Loucy (cell line): ENCODE measurements at regions not wholly inside any gene's neighbourhood (a gene's known extent, or its start where the extent isn't known, plus 50 kb on each side); places are given as distances from the start of the nearest gene placed in this dataset.

ENCODE experiments used
- H2AFZ ChIP-seq: fragments of 200-600 bp; sonication (generic); 2 replicates; pipeline ENCODE4 v1.6.0; 2016; ENCODE audit warnings: antibody characterized with exemption, mild to moderate bottlenecking, low read length, moderate library complexity
- H3F3A ChIP-seq: fragments of 200-600 bp; 2 replicates; pipeline ENCODE4 v1.6.0; 2016; ENCODE audit warnings: antibody characterized with exemption, low read depth, mild to moderate bottlenecking
- H3K27me3 ChIP-seq: fragments of 200-600 bp; sonication (generic); 2 replicates; pipeline ENCODE4 v1.6.1; 2014; ENCODE audit warnings: low read length, mild to moderate bottlenecking; ENCODE audit not compliant: insufficient read depth, poor library complexity, severe bottlenecking
- H3K36me3 ChIP-seq: fragments of 200-600 bp; sonication (generic); 2 replicates; pipeline ENCODE4 v1.6.1; 2016; ENCODE audit warnings: low read length; ENCODE audit not compliant: insufficient read depth
- H3K4me1 ChIP-seq: fragments of 200-600 bp; sonication (generic); 2 replicates; pipeline ENCODE4 v1.5.1; 2014; ENCODE audit warnings: low read length, mild to moderate bottlenecking; ENCODE audit not compliant: insufficient read depth, poor library complexity, severe bottlenecking
- H3K4me2 ChIP-seq: fragments of 200-600 bp; sonication (generic); 2 replicates; pipeline ENCODE4 v1.6.0; 2014; ENCODE audit warnings: antibody characterized with exemption, low read length, low read depth, mild to moderate bottlenecking; ENCODE audit not compliant: poor library complexity, severe bottlenecking
- H3K4me3 ChIP-seq: fragments of 200-600 bp; sonication (generic); 2 replicates; pipeline ENCODE4 v1.5.1; 2014; ENCODE audit warnings: low read length, mild to moderate bottlenecking, mixed read lengths; ENCODE audit not compliant: poor library complexity, severe bottlenecking
- H3K79me2 ChIP-seq: fragments of 200-600 bp; sonication (generic); 2 replicates; pipeline ENCODE4 v1.6.1; 2014; ENCODE audit warnings: low read length; ENCODE audit not compliant: insufficient read depth
- H3K9ac ChIP-seq: fragments of 200-600 bp; sonication (generic); 2 replicates; pipeline ENCODE4 v1.6.0; 2014; ENCODE audit warnings: mild to moderate bottlenecking, low read depth, low read length, moderate library complexity; ENCODE audit not compliant: poor library complexity, severe bottlenecking
- H3K9me2 ChIP-seq: fragments of 200-600 bp; sonication (generic); replicated peaks from 2 replicates; pipeline ENCODE4 v1.6.1; 2016; ENCODE audit warnings: low read depth, low read length, mixed read lengths
- H3K9me3 ChIP-seq: fragments of 200-600 bp; sonication (generic); 2 replicates; pipeline ENCODE4 v1.6.1; 2014; ENCODE audit warnings: mild to moderate bottlenecking, antibody characterized with exemption, low read length, low read depth; ENCODE audit not compliant: insufficient read depth
- H4K20me1 ChIP-seq: fragments of 200-600 bp; sonication (generic); 2 replicates; pipeline ENCODE4 v1.6.0; 2014; ENCODE audit warnings: antibody characterized with exemption, low read length, mild to moderate bottlenecking; ENCODE audit not compliant: insufficient read depth, poor library complexity, severe bottlenecking
- EZH2phosphoT487 ChIP-seq: fragments of 200-600 bp; IDR thresholded peaks from 2 replicates; pipeline ENCODE4 v1.6.1; 2018; ENCODE audit warnings: antibody characterized with exemption, mild to moderate bottlenecking, moderate library complexity, borderline replicate concordance
- TF ChIP-seq, protein P1 (sequence below): fragments of 200-600 bp; sonication (generic); conservative IDR thresholded peaks from 2 replicates; pipeline ENCODE4 v1.5.1; 2014; ENCODE audit warnings: mild to moderate bottlenecking, antibody characterized with exemption, low read length

DNA sequence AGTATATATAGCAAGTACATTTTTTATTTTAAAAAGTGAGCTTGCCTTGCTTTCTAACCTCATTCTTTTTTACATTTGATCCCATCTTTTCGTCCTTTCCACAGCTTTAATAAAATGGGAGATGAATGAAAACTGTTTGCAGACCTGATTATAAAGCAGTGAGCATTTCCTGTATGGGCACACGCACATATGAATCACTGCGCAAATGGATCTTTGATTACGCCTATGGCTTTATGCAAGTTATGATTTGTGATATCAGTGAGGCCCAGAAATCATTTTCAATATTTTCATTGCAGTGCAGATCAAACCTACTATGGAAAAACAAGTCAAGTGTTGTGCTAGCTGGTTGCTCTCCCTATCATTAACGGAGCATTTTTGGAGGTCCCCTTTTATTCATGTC is 1073.0 kb downstream of the MAT2B start:
- Histone ChIP-seq H3K9ac (no peak overlapping the region), H3K9me3 (no peaks in the 10 kb centered on the region), H4K20me1 (no peaks in the 10 kb centered on the region), H3F3A (no peaks in the 10 kb centered on the region), H3K36me3 (no peaks in the 10 kb centered on the region), H3K4me1 (no peaks in the 10 kb centered on the region), H3K79me2 (no peaks in the 10 kb centered on the region), H3K27me3 (no peaks in the 10 kb centered on the region), H3K4me3 (no peak overlapping the region), H3K4me2 (no peak overlapping the region), H2AFZ (no peak overlapping the region), H3K9me2 (no peaks in the 10 kb centered on the region)
- no peak for TF ChIP-seq EZH2phosphoT487
- TF ChIP-seq, protein P1, sequence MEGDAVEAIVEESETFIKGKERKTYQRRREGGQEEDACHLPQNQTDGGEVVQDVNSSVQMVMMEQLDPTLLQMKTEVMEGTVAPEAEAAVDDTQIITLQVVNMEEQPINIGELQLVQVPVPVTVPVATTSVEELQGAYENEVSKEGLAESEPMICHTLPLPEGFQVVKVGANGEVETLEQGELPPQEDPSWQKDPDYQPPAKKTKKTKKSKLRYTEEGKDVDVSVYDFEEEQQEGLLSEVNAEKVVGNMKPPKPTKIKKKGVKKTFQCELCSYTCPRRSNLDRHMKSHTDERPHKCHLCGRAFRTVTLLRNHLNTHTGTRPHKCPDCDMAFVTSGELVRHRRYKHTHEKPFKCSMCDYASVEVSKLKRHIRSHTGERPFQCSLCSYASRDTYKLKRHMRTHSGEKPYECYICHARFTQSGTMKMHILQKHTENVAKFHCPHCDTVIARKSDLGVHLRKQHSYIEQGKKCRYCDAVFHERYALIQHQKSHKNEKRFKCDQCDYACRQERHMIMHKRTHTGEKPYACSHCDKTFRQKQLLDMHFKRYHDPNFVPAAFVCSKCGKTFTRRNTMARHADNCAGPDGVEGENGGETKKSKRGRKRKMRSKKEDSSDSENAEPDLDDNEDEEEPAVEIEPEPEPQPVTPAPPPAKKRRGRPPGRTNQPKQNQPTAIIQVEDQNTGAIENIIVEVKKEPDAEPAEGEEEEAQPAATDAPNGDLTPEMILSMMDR, result no peak

GRCh38 chr5:164578911-164579310 is 1073.5 kb downstream of the MAT2B start:
- no peak overlapping the region for H2AFZ ChIP-seq
- H3K4me1 ChIP-seq, result no peaks in the 10 kb centered on the region
- no peaks in the 10 kb centered on the region for H3K79me2 ChIP-seq
- H3K9me2 ChIP-seq, result no peaks in the 10 kb centered on the region
- H3K36me3 ChIP-seq, result no peaks in the 10 kb centered on the region
- H3K4me2 ChIP-seq, result no peak overlapping the region
- H3K4me3 ChIP-seq, result no peak overlapping the region
- no peaks in the 10 kb centered on the region for H4K20me1 ChIP-seq
- H3F3A ChIP-seq, result no peaks in the 10 kb centered on the region
- H3K9ac ChIP-seq, result no peak overlapping the region
- H3K9me3 ChIP-seq, result no peaks in the 10 kb centered on the region
- TF ChIP-seq, protein P1, result no peak
- TF ChIP-seq EZH2phosphoT487, result no peak
- no peaks in the 10 kb centered on the region for H3K27me3 ChIP-seq

DNA sequence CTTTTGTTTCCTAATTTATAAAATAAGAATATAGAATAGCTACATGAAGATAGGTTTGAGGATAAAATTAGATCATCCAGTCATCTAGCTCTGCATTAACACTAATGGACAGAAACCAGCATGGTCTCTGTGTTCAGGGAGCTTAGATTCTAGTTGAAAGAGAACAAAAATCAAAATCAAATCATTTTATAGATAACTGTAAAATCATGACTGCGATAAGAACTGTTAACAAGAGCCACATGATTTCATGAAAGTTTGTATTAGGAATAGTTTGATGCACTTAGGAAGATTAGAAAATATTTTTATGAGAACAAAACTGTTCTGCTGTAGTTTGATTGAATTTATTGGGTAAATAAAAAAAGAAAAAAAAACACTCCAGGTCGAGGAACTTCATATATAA is 1074.7 kb downstream of the MAT2B start:
- H3K9me2 ChIP-seq, result no peaks in the 10 kb centered on the region
- H3K9me3 ChIP-seq, result no peaks in the 10 kb centered on the region
- no peak overlapping the region for H3K4me2 ChIP-seq
- no peaks in the 10 kb centered on the region for H3F3A ChIP-seq
- no peak overlapping the region for H3K9ac ChIP-seq
- H2AFZ ChIP-seq, result no peak overlapping the region
- H3K36me3 ChIP-seq, result no peaks in the 10 kb centered on the region
- no peaks in the 10 kb centered on the region for H3K4me1 ChIP-seq
- H3K27me3 ChIP-seq, result no peaks in the 10 kb centered on the region
- TF ChIP-seq EZH2phosphoT487, result no peak
- TF ChIP-seq, protein P1, result no peak
- no peaks in the 10 kb centered on the region for H4K20me1 ChIP-seq
- H3K79me2 ChIP-seq, result no peaks in the 10 kb centered on the region
- H3K4me3 ChIP-seq, result no peak overlapping the region
